NB4 (cell line): ENCODE measurements at regions not wholly inside any gene's neighbourhood (a gene's known extent, or its start where the extent isn't known, plus 50 kb on each side); places are given as distances from the start of the nearest gene placed in this dataset.

ENCODE experiments used
- CTCF ChIP-seq: IDR thresholded peaks from one replicate; pipeline ENCODE4 v1.5.1; 2012; ENCODE audit warnings: low read depth, low read length
- MYC ChIP-seq: IDR thresholded peaks from 2 replicates; pipeline ENCODE4 v1.6.1; 2011; ENCODE audit warnings: low read depth, low read length
- TF ChIP-seq, protein P1 (sequence below): IDR thresholded peaks from 2 replicates; pipeline ENCODE4 v1.6.1; 2011; ENCODE audit warnings: low read depth, low read length

- TF ChIP-seq CTCF (peak; percentile 22), MYC (no peak)
- TF ChIP-seq, protein P1, sequence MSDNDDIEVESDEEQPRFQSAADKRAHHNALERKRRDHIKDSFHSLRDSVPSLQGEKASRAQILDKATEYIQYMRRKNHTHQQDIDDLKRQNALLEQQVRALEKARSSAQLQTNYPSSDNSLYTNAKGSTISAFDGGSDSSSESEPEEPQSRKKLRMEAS = no peak
Measured at GRCh38 chrX:99301990-99302389, 1108.1 kb downstream of the PCDH19 start.
